ENCODE measurements at regions not wholly inside any gene's neighbourhood (a gene's known extent, or its start where the extent isn't known, plus 50 kb on each side); places are given as distances from the start of the nearest gene placed in this dataset.

DNA sequence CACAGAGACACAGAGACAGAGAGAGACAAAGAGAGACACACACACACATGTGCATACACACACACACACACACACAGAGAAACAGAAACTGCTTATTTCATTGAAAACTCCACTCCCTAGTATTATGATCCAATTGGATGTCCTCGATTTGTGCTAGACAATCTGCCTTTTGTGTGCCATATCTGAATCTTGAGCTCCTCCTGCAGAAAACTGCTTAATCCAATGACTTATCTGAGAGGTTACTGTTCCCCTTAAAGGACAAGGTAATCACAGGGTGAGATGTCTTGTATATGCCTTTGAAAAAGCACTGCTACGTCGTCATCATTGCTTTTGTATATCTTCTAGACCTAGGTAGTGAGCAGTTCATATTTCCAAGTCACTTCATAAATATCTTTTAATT, 371.5 kb downstream of the LRIG3 start:
- Histone ChIP-seq H3K27me3 (ENCODE audit: control insufficient read depth, insufficient read depth, low read length) (no peaks in the 10 kb centered on the region), H2BK120ac (ENCODE audit: low read depth, low read length) (peak overlapping the region; percentile 24), H4K91ac (ENCODE audit: insufficient read depth, low read depth, low read length) (peak overlapping the region; percentile 24; the same call in 1 of the 2 replicates), H3K23ac (ENCODE audit: low read depth, low read length) (no peak overlapping the region), H2AK5ac (ENCODE audit: low read depth, low read length) (no peak overlapping the region), H3K4me2 (ENCODE audit: low read depth, low read length) (no peak overlapping the region), H2BK20ac (ENCODE audit: low read depth, low read length) (0 out of 2 replicates have a peak overlapping the region, but pooled peaks have one; percentile 2), H3K36me3 (ENCODE audit: control insufficient read depth, insufficient read depth, low read length) (no peaks in the 10 kb centered on the region), H3K56ac (ENCODE audit: extremely low read depth, insufficient read depth, low read length) (no peak overlapping the region), H3K18ac (ENCODE audit: low read depth, low read length) (no peak overlapping the region), H4K5ac (ENCODE audit: low read depth, low read length) (no peak overlapping the region), H2AFZ (replicated peaks; ENCODE audit: low read length, poor library complexity) (no peak overlapping the region), H4K8ac (ENCODE audit: low read depth in 2 of 2, low read length in 2 of 2) (no peak overlapping the region), H2BK5ac (ENCODE audit: low read depth, low read length, poor library complexity, severe bottlenecking) (peak overlapping the region; percentile 68), H3K9ac (ENCODE audit: low read depth, low read length) (no peak overlapping the region), H4K20me1 (ENCODE audit: insufficient read depth, low read length) (no peaks in the 10 kb centered on the region), H3K4me3 (ENCODE audit: insufficient read depth, low read depth, low read length) (no peak overlapping the region), H3K4me1 (ENCODE audit: control insufficient read depth, insufficient read depth, low read length) (0 out of 2 replicates have a peak, but pooled peaks cover 2% of the 10 kb centered on the region), H3K9me3 (ENCODE audit: control insufficient read depth, insufficient read depth, low read length) (no peaks in the 10 kb centered on the region), H2AK9ac (replicated peaks; ENCODE audit: low read depth, low read length, poor library complexity) (no peak overlapping the region), H3K79me1 (ENCODE audit: low read depth in 1 of 2, low read length in 2 of 2) (no peaks in the 10 kb centered on the region), H3K9me1 (ENCODE audit: insufficient read depth, low read length) (no peaks in the 10 kb centered on the region), H3K4ac (ENCODE audit: low read depth, low read length) (no peak overlapping the region), H3K27ac (ENCODE audit: insufficient read depth, low read length) (no peak overlapping the region), H2BK15ac (ENCODE audit: low read depth, low read length) (0 out of 3 replicates have a peak overlapping the region, but pooled peaks have one; percentile 65), H3K14ac (replicated peaks; ENCODE audit: low read depth, low read length) (no peak overlapping the region)
- intact Hi-C loops (cut with micrococcal nuclease) (loop anchor here (10.0 kb wide), 2 partner anchors 216 to 826 kb away; no protein-coding TSS in a partner anchor), in situ Hi-C loops (cut with MboI; ENCODE audit: low sequenced_read_pairs) (loop anchor here (10.0 kb wide), 1 partner anchor 336 kb away; no protein-coding TSS in a partner anchor), dilution Hi-C loops (cut with HindIII; ENCODE audit: low sequenced_read_pairs, unreplicated experiment) (no loop called here)
- POLR2A ChIA-PET (ENCODE audit: unreplicated experiment), result no interaction called here
- DNase-seq (no peak), ATAC-seq (ENCODE audit: low read depth) (no peak)
- no TSS peak for BruUV-seq (replicated peaks)
- WGBS, 2 experiments (ENCODE audit: extremely low coverage in 2 of 2, insufficient read length in 1 of 2), result no CpG with 5 or more reads among the region's 3 CpGs
- CTCF ChIA-PET, result no interaction called here
- TF ChIP-seq RCOR1 (IDR thresholded peaks at IDR 0.05; ENCODE audit: insufficient replicate concordance, low read length) (no peak), CHD1 (IDR thresholded peaks at IDR 0.05; ENCODE audit: low read depth, low read length) (no peak), POLR2A (IDR thresholded peaks at IDR 0.05; ENCODE audit: low read depth, low read length) (no peak), RFX5 (IDR thresholded peaks at IDR 0.05; ENCODE audit: low read depth, low read length) (no peak), NFE2L2 (IDR thresholded peaks at IDR 0.05; ENCODE audit: low read depth, low read length) (no peak), FOS (IDR thresholded peaks at IDR 0.05; ENCODE audit: low read depth, low read length) (no peak), CEBPB (IDR thresholded peaks at IDR 0.05; ENCODE audit: low read depth, low read length) (no peak), RAD21 (IDR thresholded peaks at IDR 0.05; ENCODE audit: low read length) (no peak), MXI1 (IDR thresholded peaks at IDR 0.05; ENCODE audit: borderline replicate concordance, low read depth, low read length) (no peak), MAFK (IDR thresholded peaks at IDR 0.05; ENCODE audit: low read depth, low read length) (no peak), BHLHE40 (IDR thresholded peaks at IDR 0.05; ENCODE audit: low read depth, low read length) (no peak)
- TF ChIP-seq, protein P1, sequence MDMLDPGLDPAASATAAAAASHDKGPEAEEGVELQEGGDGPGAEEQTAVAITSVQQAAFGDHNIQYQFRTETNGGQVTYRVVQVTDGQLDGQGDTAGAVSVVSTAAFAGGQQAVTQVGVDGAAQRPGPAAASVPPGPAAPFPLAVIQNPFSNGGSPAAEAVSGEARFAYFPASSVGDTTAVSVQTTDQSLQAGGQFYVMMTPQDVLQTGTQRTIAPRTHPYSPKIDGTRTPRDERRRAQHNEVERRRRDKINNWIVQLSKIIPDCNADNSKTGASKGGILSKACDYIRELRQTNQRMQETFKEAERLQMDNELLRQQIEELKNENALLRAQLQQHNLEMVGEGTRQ (IDR thresholded peaks at IDR 0.05; ENCODE audit: low read depth, low read length), result no peak
- TF ChIP-seq, protein P2, sequence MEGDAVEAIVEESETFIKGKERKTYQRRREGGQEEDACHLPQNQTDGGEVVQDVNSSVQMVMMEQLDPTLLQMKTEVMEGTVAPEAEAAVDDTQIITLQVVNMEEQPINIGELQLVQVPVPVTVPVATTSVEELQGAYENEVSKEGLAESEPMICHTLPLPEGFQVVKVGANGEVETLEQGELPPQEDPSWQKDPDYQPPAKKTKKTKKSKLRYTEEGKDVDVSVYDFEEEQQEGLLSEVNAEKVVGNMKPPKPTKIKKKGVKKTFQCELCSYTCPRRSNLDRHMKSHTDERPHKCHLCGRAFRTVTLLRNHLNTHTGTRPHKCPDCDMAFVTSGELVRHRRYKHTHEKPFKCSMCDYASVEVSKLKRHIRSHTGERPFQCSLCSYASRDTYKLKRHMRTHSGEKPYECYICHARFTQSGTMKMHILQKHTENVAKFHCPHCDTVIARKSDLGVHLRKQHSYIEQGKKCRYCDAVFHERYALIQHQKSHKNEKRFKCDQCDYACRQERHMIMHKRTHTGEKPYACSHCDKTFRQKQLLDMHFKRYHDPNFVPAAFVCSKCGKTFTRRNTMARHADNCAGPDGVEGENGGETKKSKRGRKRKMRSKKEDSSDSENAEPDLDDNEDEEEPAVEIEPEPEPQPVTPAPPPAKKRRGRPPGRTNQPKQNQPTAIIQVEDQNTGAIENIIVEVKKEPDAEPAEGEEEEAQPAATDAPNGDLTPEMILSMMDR (conservative IDR thresholded peaks at IDR 0.05; ENCODE audit: low read depth, low read length), result no peak
- TF ChIP-seq, protein P3, sequence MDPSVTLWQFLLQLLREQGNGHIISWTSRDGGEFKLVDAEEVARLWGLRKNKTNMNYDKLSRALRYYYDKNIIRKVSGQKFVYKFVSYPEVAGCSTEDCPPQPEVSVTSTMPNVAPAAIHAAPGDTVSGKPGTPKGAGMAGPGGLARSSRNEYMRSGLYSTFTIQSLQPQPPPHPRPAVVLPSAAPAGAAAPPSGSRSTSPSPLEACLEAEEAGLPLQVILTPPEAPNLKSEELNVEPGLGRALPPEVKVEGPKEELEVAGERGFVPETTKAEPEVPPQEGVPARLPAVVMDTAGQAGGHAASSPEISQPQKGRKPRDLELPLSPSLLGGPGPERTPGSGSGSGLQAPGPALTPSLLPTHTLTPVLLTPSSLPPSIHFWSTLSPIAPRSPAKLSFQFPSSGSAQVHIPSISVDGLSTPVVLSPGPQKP (IDR thresholded peaks at IDR 0.05; ENCODE audit: borderline replicate concordance, low read depth, low read length), result no peak
